GM23338 (cell line): ENCODE measurements at regions not wholly inside any gene's neighbourhood (a gene's known extent, or its start where the extent isn't known, plus 50 kb on each side); places are given as distances from the start of the nearest gene placed in this dataset.

ENCODE experiments used
- ATAC-seq: fragments of 200-7000 bp; cut with Tn5 transposase; 3 replicates; pipeline ENCODE4 v1.9.1; 2020
- DNase-seq: peaks from one replicate; pipeline ENCODE4 v3.0.0-alpha.2; 2015; ENCODE audit warnings: low spot score
- H2AFZ ChIP-seq: fragments of 200-600 bp; sonication (generic); 2 replicates; pipeline ENCODE4 v1.8.0; 2016; ENCODE audit warnings: antibody characterized with exemption, mild to moderate bottlenecking, moderate library complexity
- H3F3A ChIP-seq: fragments of 200-600 bp; sonication (generic); replicated peaks from 2 replicates; pipeline ENCODE4 v1.8.0; 2017; ENCODE audit warnings: antibody characterized with exemption, mixed run types, low read depth
- H3K27ac ChIP-seq: fragments of 200-600 bp; sonication (generic); 2 replicates; pipeline ENCODE4 v1.6.1; 2016; ENCODE audit warnings: low read depth
- H3K27me3 ChIP-seq: fragments of 200-600 bp; sonication (generic); 2 replicates; pipeline ENCODE4 v1.8.0; 2016; ENCODE audit warnings: mild to moderate bottlenecking, mixed run types, moderate library complexity; ENCODE audit not compliant: insufficient read depth
- H3K36me3 ChIP-seq: fragments of 200-600 bp; sonication (generic); 2 replicates; pipeline ENCODE4 v1.8.0; 2016; ENCODE audit warnings: mild to moderate bottlenecking; ENCODE audit not compliant: insufficient read depth
- H3K4me1 ChIP-seq: fragments of 200-600 bp; sonication (generic); 2 replicates; pipeline ENCODE4 v1.8.0; 2016; ENCODE audit warnings: mild to moderate bottlenecking, moderate library complexity; ENCODE audit not compliant: insufficient read depth
- H3K4me2 ChIP-seq: fragments of 200-600 bp; sonication (generic); 2 replicates; pipeline ENCODE4 v1.7.1; 2017; ENCODE audit warnings: mixed run types
- H3K4me3 ChIP-seq: fragments of 200-600 bp; sonication (generic); 2 replicates; pipeline ENCODE4 v1.6.1; 2016; ENCODE audit warnings: mixed run types
- H3K79me2 ChIP-seq: fragments of 200-600 bp; sonication (generic); replicated peaks from 2 replicates; pipeline ENCODE4 v1.8.0; 2017; ENCODE audit warnings: mild to moderate bottlenecking; ENCODE audit not compliant: insufficient read depth
- H3K9me2 ChIP-seq: fragments of 200-600 bp; sonication (generic); 2 replicates; pipeline ENCODE4 v1.8.0; 2017; ENCODE audit not compliant: insufficient read depth
- H4K20me1 ChIP-seq: fragments of 200-600 bp; sonication (generic); replicated peaks from 2 replicates; pipeline ENCODE4 v1.8.0; 2017; ENCODE audit warnings: mild to moderate bottlenecking; ENCODE audit not compliant: insufficient read depth
- H3K27ac Mint-ChIP-seq: 2 replicates; pipeline ENCODE4 v1.8.0; 2020; ENCODE audit warnings: inconsistent platforms, mild to moderate bottlenecking, moderate library complexity, mixed read lengths
- H3K27me3 Mint-ChIP-seq: 3 replicates; pipeline ENCODE4 v1.8.0; 2022; ENCODE audit warnings: low read depth, mild to moderate bottlenecking, moderate library complexity, mixed read lengths, inconsistent platforms; ENCODE audit not compliant: insufficient read depth, poor library complexity
- H3K36me3 Mint-ChIP-seq: 3 replicates; pipeline ENCODE4 v1.8.0; 2021; ENCODE audit warnings: low read depth, mild to moderate bottlenecking, inconsistent platforms, moderate library complexity, mixed read lengths
- H3K4me1 Mint-ChIP-seq: 3 replicates; pipeline ENCODE4 v1.8.0; 2020; ENCODE audit warnings: mild to moderate bottlenecking, inconsistent platforms, mixed read lengths
- H3K4me3 Mint-ChIP-seq: 3 replicates; pipeline ENCODE4 v1.8.0; 2021; ENCODE audit warnings: moderate library complexity, mild to moderate bottlenecking, inconsistent platforms, mixed read lengths
- H3K9me3 Mint-ChIP-seq: 3 replicates; pipeline ENCODE4 v1.8.0; 2020; ENCODE audit warnings: moderate library complexity, mild to moderate bottlenecking, inconsistent platforms, mixed read lengths
- CREB1 ChIP-seq: fragments of 250-450 bp; sonication (Bioruptor Pico); IDR thresholded peaks from 2 replicates; pipeline ENCODE4 v1.5.0; 2020; ENCODE audit warnings: low read depth, mild to moderate bottlenecking, moderate library complexity
- EZH2 ChIP-seq: fragments of 200-600 bp; sonication (generic); IDR thresholded peaks from one replicate; pipeline ENCODE4 v1.8.0; 2017; ENCODE audit warnings: antibody characterized with exemption, mild to moderate bottlenecking, low read depth; ENCODE audit not compliant: unreplicated experiment
- EZH2phosphoT487 ChIP-seq: fragments of 200-600 bp; sonication (generic); IDR thresholded peaks from one replicate; pipeline ENCODE4 v1.8.1; 2018; ENCODE audit warnings: antibody characterized with exemption; ENCODE audit not compliant: unreplicated experiment
- JUNB ChIP-seq: IDR thresholded peaks from one replicate; pipeline ENCODE4 v1.6.1; 2016; ENCODE audit warnings: antibody characterized with exemption; ENCODE audit not compliant: unreplicated experiment
- NANOG ChIP-seq: IDR thresholded peaks from 2 replicates; pipeline ENCODE4 v1.6.1; 2016; ENCODE audit warnings: antibody characterized with exemption, borderline replicate concordance
- POLR2AphosphoS5 ChIP-seq: IDR thresholded peaks from 2 replicates; pipeline ENCODE4 v1.6.1; 2016; ENCODE audit warnings: antibody characterized with exemption, low read depth
- STAT1 ChIP-seq: IDR thresholded peaks from one replicate; pipeline ENCODE4 v1.6.1; 2016; ENCODE audit warnings: antibody characterized with exemption; ENCODE audit not compliant: unreplicated experiment
- ZNF114 ChIP-seq: fragments of 250-450 bp; sonication (Bioruptor Pico); IDR thresholded peaks from 2 replicates; pipeline ENCODE4 v1.5.0; 2020; ENCODE audit warnings: mild to moderate bottlenecking, moderate library complexity
- ZNF331 ChIP-seq: fragments of 250-450 bp; sonication (Bioruptor Pico); IDR thresholded peaks from 2 replicates; pipeline ENCODE4 v1.5.0; 2020; ENCODE audit warnings: low read depth, mild to moderate bottlenecking, moderate library complexity
- TF ChIP-seq, protein P1 (sequence below): fragments of 250-450 bp; sonication (Bioruptor Pico); IDR thresholded peaks from 2 replicates; pipeline ENCODE4 v1.5.0; 2020; ENCODE audit warnings: mild to moderate bottlenecking, moderate library complexity
- TF ChIP-seq, protein P2 (sequence below): IDR thresholded peaks from one replicate; pipeline ENCODE4 v1.6.1; 2018; ENCODE audit warnings: antibody characterized with exemption; ENCODE audit not compliant: unreplicated experiment
- TF ChIP-seq, protein P3 (sequence below), 2 experiments: fragments of 200-600 bp in 1 of 2; sonication (generic) in 1 of 2; conservative IDR thresholded peaks; 2 replicates each; pipeline versions ENCODE4 v1.5.1 to v1.6.1; 2016 to 2017; ENCODE audit warnings: antibody characterized with exemption in 2 of 2, low read depth in 2 of 2, mild to moderate bottlenecking in 2 of 2, moderate library complexity in 1 of 2
- TF ChIP-seq, protein P4 (sequence below): IDR thresholded peaks from 2 replicates; pipeline ENCODE4 v1.6.1; 2016; ENCODE audit warnings: antibody characterized with exemption

DNA sequence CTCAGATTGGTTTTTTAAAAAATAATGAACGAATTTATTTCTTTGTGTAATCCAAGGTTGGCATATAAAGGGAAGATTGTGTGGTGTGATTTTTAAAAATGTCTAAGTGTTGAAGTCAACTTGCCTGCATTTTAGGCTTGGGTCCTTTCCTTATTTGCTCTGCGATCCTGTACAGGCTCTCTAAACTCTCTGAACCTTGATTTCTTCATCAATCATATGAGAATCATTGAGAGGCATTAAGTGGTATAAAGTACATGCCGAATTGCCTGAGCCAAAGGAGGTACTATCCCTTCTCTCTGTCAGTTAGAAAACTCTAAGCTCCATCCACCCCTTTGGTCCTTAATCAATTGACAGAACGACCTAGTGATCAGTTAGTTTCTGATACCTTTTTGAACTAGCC lies 440.4 kb upstream of the MEX3C start:
- no peak overlapping the region for H2AFZ ChIP-seq
- no peak for DNase-seq
- no peaks in the 10 kb centered on the region for H4K20me1 ChIP-seq
- no peaks in the 10 kb centered on the region for H3K27me3 ChIP-seq
- no peak overlapping the region for H3K4me3 ChIP-seq
- no peak overlapping the region for H3K4me2 ChIP-seq
- Mint-ChIP-seq H3K9me3 (peaks cover 54% of the 10 kb centered on the region), H3K4me1 (no peaks in the 10 kb centered on the region), H3K27ac (no peak overlapping the region), H3K36me3 (peaks cover 34% of the 10 kb centered on the region), H3K27me3 (peaks cover 3% of the 10 kb centered on the region), H3K4me3 (no peak overlapping the region)
- no peaks in the 10 kb centered on the region for H3K79me2 ChIP-seq
- no peak overlapping the region for H3K27ac ChIP-seq
- H3K36me3 ChIP-seq, result peaks cover 18% of the 10 kb centered on the region
- no peak for ATAC-seq
- TF ChIP-seq, protein P1, sequence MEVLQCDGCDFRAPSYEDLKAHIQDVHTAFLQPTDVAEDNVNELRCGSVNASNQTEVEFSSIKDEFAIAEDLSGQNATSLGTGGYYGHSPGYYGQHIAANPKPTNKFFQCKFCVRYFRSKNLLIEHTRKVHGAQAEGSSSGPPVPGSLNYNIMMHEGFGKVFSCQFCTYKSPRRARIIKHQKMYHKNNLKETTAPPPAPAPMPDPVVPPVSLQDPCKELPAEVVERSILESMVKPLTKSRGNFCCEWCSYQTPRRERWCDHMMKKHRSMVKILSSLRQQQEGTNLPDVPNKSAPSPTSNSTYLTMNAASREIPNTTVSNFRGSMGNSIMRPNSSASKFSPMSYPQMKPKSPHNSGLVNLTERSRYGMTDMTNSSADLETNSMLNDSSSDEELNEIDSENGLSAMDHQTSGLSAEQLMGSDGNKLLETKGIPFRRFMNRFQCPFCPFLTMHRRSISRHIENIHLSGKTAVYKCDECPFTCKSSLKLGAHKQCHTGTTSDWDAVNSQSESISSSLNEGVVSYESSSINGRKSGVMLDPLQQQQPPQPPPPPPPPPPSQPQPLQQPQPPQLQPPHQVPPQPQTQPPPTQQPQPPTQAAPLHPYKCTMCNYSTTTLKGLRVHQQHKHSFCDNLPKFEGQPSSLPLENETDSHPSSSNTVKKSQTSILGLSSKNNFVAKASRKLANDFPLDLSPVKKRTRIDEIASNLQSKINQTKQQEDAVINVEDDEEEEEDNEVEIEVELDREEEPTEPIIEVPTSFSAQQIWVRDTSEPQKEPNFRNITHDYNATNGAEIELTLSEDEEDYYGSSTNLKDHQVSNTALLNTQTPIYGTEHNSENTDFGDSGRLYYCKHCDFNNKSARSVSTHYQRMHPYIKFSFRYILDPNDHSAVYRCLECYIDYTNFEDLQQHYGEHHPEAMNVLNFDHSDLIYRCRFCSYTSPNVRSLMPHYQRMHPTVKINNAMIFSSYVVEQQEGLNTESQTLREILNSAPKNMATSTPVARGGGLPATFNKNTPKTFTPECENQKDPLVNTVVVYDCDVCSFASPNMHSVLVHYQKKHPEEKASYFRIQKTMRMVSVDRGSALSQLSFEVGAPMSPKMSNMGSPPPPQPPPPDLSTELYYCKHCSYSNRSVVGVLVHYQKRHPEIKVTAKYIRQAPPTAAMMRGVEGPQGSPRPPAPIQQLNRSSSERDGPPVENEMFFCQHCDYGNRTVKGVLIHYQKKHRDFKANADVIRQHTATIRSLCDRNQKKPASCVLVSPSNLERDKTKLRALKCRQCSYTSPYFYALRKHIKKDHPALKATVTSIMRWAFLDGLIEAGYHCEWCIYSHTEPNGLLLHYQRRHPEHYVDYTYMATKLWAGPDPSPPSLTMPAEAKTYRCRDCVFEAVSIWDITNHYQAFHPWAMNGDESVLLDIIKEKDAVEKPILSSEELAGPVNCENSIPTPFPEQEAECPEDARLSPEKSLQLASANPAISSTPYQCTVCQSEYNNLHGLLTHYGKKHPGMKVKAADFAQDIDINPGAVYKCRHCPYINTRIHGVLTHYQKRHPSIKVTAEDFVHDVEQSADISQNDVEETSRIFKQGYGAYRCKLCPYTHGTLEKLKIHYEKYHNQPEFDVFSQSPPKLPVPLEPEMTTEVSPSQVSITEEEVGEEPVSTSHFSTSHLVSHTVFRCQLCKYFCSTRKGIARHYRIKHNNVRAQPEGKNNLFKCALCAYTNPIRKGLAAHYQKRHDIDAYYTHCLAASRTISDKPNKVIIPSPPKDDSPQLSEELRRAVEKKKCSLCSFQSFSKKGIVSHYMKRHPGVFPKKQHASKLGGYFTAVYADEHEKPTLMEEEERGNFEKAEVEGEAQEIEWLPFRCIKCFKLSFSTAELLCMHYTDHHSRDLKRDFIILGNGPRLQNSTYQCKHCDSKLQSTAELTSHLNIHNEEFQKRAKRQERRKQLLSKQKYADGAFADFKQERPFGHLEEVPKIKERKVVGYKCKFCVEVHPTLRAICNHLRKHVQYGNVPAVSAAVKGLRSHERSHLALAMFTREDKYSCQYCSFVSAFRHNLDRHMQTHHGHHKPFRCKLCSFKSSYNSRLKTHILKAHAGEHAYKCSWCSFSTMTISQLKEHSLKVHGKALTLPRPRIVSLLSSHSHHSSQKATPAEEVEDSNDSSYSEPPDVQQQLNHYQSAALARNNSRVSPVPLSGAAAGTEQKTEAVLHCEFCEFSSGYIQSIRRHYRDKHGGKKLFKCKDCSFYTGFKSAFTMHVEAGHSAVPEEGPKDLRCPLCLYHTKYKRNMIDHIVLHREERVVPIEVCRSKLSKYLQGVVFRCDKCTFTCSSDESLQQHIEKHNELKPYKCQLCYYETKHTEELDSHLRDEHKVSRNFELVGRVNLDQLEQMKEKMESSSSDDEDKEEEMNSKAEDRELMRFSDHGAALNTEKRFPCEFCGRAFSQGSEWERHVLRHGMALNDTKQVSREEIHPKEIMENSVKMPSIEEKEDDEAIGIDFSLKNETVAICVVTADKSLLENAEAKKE, result no peak
- TF ChIP-seq, protein P2, sequence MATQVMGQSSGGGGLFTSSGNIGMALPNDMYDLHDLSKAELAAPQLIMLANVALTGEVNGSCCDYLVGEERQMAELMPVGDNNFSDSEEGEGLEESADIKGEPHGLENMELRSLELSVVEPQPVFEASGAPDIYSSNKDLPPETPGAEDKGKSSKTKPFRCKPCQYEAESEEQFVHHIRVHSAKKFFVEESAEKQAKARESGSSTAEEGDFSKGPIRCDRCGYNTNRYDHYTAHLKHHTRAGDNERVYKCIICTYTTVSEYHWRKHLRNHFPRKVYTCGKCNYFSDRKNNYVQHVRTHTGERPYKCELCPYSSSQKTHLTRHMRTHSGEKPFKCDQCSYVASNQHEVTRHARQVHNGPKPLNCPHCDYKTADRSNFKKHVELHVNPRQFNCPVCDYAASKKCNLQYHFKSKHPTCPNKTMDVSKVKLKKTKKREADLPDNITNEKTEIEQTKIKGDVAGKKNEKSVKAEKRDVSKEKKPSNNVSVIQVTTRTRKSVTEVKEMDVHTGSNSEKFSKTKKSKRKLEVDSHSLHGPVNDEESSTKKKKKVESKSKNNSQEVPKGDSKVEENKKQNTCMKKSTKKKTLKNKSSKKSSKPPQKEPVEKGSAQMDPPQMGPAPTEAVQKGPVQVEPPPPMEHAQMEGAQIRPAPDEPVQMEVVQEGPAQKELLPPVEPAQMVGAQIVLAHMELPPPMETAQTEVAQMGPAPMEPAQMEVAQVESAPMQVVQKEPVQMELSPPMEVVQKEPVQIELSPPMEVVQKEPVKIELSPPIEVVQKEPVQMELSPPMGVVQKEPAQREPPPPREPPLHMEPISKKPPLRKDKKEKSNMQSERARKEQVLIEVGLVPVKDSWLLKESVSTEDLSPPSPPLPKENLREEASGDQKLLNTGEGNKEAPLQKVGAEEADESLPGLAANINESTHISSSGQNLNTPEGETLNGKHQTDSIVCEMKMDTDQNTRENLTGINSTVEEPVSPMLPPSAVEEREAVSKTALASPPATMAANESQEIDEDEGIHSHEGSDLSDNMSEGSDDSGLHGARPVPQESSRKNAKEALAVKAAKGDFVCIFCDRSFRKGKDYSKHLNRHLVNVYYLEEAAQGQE, result no peak
- TF ChIP-seq EZH2 (no peak), CREB1 (no peak), ZNF331 (CRISPR knock-in tag) (no peak), POLR2AphosphoS5 (no peak), NANOG (no peak), STAT1 (no peak), ZNF114 (CRISPR knock-in tag) (no peak), JUNB (no peak), EZH2phosphoT487 (no peak)
- TF ChIP-seq, protein P3, sequence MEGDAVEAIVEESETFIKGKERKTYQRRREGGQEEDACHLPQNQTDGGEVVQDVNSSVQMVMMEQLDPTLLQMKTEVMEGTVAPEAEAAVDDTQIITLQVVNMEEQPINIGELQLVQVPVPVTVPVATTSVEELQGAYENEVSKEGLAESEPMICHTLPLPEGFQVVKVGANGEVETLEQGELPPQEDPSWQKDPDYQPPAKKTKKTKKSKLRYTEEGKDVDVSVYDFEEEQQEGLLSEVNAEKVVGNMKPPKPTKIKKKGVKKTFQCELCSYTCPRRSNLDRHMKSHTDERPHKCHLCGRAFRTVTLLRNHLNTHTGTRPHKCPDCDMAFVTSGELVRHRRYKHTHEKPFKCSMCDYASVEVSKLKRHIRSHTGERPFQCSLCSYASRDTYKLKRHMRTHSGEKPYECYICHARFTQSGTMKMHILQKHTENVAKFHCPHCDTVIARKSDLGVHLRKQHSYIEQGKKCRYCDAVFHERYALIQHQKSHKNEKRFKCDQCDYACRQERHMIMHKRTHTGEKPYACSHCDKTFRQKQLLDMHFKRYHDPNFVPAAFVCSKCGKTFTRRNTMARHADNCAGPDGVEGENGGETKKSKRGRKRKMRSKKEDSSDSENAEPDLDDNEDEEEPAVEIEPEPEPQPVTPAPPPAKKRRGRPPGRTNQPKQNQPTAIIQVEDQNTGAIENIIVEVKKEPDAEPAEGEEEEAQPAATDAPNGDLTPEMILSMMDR (conservative IDR thresholded peaks at IDR 0.05; ENCODE audit: low read depth in 2 of 2), result no peak
- TF ChIP-seq, protein P4, sequence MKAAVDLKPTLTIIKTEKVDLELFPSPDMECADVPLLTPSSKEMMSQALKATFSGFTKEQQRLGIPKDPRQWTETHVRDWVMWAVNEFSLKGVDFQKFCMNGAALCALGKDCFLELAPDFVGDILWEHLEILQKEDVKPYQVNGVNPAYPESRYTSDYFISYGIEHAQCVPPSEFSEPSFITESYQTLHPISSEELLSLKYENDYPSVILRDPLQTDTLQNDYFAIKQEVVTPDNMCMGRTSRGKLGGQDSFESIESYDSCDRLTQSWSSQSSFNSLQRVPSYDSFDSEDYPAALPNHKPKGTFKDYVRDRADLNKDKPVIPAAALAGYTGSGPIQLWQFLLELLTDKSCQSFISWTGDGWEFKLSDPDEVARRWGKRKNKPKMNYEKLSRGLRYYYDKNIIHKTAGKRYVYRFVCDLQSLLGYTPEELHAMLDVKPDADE, result no peak
- no peaks in the 10 kb centered on the region for H3F3A ChIP-seq
- no peaks in the 10 kb centered on the region for H3K4me1 ChIP-seq
- H3K9me2 ChIP-seq, result peaks cover 5% of the 10 kb centered on the region
